Epithelial cell of proximal tubule (primary cell): ENCODE measurements at regions not wholly inside any gene's neighbourhood (a gene's known extent, or its start where the extent isn't known, plus 50 kb on each side); places are given as distances from the start of the nearest gene placed in this dataset.

Experiments
- DNase-seq: peaks from one replicate; pipeline ENCODE4 v3.0.0-alpha.2; 2011; ENCODE audit warnings: low read depth
- H3K4me3 ChIP-seq: 2 replicates; pipeline ENCODE4 v1.5.1; 2011; ENCODE audit warnings: low read depth, mild to moderate bottlenecking, low read length
- TF ChIP-seq, protein P1 (sequence below): conservative IDR thresholded peaks from 2 replicates; pipeline ENCODE4 v1.5.1; 2012; ENCODE audit warnings: low read depth, mild to moderate bottlenecking, low read length

DNA sequence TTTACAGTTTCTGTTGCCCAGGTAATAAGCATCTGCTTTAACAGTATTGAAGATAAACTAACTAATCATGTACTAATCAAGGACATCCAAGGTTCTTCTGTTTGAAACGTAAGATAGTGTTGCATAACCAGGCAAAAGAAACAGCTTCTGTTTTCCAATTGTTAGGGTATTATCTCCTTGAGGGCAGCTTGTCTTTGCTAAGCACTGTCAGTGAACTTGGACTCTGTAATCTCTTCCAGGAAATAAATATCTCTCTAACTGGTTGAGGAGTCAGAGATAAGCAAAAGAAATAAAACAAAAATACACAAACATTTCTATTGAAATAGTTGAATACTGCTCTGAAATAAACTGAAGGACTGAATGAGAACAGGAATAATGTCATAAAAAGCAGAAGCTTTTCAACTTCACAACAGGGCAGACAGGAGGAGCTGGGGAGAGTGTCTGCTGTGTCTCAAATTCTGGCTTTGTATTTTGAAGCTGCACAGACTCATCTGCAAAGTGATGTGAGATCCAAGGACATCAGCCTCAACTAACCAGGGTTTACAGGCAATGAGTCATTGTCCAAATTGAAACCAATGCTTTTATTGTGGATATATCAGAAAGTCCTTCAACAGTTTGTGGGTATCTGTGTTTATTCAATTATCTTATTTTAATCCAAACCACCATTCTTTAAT, 1253.0 kb upstream of the PCDH7 start:
- no peak for DNase-seq
- TF ChIP-seq, protein P1, sequence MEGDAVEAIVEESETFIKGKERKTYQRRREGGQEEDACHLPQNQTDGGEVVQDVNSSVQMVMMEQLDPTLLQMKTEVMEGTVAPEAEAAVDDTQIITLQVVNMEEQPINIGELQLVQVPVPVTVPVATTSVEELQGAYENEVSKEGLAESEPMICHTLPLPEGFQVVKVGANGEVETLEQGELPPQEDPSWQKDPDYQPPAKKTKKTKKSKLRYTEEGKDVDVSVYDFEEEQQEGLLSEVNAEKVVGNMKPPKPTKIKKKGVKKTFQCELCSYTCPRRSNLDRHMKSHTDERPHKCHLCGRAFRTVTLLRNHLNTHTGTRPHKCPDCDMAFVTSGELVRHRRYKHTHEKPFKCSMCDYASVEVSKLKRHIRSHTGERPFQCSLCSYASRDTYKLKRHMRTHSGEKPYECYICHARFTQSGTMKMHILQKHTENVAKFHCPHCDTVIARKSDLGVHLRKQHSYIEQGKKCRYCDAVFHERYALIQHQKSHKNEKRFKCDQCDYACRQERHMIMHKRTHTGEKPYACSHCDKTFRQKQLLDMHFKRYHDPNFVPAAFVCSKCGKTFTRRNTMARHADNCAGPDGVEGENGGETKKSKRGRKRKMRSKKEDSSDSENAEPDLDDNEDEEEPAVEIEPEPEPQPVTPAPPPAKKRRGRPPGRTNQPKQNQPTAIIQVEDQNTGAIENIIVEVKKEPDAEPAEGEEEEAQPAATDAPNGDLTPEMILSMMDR, result no peak
- H3K4me3 ChIP-seq, result no peak overlapping the region
